Dendritic cell treated with granulocyte-macrophage colony-stimulating factor and Interleukin-4, amounts not matched to agents 40 ng/mL and 50 ng/mL, for 4 days (primary cell): ENCODE measurements at regions not wholly inside any gene's neighbourhood (a gene's known extent, or its start where the extent isn't known, plus 50 kb on each side); places are given as distances from the start of the nearest gene placed in this dataset.

Experiments
- H3K27ac Mint-ChIP-seq: one replicate; pipeline ENCODE4 v1.8.0; 2022; ENCODE audit warnings: mild to moderate bottlenecking, mixed read lengths
- H3K27me3 Mint-ChIP-seq: one replicate; pipeline ENCODE4 v1.8.0; 2022; ENCODE audit warnings: mild to moderate bottlenecking, mixed read lengths
- H3K36me3 Mint-ChIP-seq: one replicate; pipeline ENCODE4 v1.8.0; 2022; ENCODE audit warnings: low read depth, mixed read lengths
- H3K4me1 Mint-ChIP-seq: one replicate; pipeline ENCODE4 v1.8.0; 2022; ENCODE audit warnings: low read depth, mixed read lengths
- H3K4me3 Mint-ChIP-seq: one replicate; pipeline ENCODE4 v1.8.0; 2022; ENCODE audit warnings: mild to moderate bottlenecking, moderate library complexity, mixed read lengths
- H3K9me3 Mint-ChIP-seq: one replicate; pipeline ENCODE4 v1.8.0; 2022; ENCODE audit warnings: mixed read lengths
- intact Hi-C: fragments of 100-400 bp; cut with micrococcal nuclease; formaldehyde crosslinking; loops from one replicate; pipeline ENCODE4 v1.15.0; 2022

DNA sequence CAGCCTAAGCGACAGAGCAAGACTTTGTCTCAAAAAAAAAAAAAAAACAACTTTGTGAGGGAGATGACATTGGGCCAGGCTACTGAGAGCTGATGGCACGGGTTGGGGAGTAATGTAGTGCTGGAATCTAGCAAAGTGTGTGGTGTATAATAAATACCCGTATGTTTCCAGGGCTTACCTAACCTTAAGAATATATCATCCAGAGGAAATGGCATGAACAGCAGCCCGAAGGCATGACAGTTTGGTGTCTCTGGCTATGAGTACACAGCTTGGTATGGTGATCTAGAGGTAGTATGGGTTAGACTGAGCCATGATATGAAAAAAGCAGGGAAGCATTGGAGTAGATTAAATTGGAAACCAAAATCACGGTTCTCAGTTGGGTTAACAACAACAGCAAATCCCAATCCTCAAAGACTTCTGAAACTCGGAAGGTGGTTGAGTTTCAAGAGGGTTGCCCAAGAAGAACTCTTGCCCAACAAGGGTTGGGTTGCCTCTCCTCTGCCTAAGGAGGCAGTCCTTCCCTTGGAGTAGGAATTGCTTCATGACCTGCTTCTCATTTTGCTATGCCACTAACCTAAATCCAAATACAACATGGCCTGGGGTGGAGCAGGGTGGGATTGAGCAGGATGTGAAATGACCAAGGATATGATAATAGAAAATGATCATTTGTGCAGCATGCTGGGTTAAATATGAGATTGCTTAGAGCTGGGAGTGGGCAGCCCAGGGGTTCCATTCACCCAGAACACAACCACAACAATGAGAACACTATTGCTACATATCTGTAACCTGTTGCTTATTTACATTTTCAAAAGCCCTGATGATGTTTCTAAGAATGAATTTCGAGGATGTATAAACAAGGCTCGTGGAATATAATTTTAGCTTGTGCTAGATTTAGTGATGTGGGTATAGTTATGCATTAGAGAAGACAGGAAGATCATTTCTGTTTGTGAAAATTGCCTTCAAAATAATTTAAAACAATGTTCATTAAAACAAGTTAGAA lies 64.6 kb upstream of the ZFR start:
- peaks cover 14% of the 10 kb centered on the region for H3K27me3 Mint-ChIP-seq
- H3K4me3 Mint-ChIP-seq: no peak overlapping the region
- no peaks in the 10 kb centered on the region for H3K36me3 Mint-ChIP-seq
- H3K9me3 Mint-ChIP-seq: no peaks in the 10 kb centered on the region
- peaks cover 45% of the 10 kb centered on the region for H3K4me1 Mint-ChIP-seq
- no peak overlapping the region for H3K27ac Mint-ChIP-seq
- intact Hi-C loops: no loop called here

GRCh38 chr5:32507738-32508434 lies 63.3 kb upstream of the ZFR start:
- Mint-ChIP-seq H3K9me3 (no peaks in the 10 kb centered on the region), H3K36me3 (no peaks in the 10 kb centered on the region), H3K4me3 (no peak overlapping the region), H3K27me3 (peaks cover 22% of the 10 kb centered on the region), H3K4me1 (peaks cover 45% of the 10 kb centered on the region), H3K27ac (no peak overlapping the region)
- intact Hi-C loops: no loop called here

GRCh38 chr5:32506799-32507198 lies 62.3 kb upstream of the ZFR start:
- Mint-ChIP-seq H3K27ac (no peak overlapping the region), H3K4me1 (peaks cover 45% of the 10 kb centered on the region), H3K9me3 (no peaks in the 10 kb centered on the region), H3K27me3 (peaks cover 23% of the 10 kb centered on the region), H3K4me3 (no peak overlapping the region), H3K36me3 (no peaks in the 10 kb centered on the region)
- intact Hi-C loops: no loop called here

DNA sequence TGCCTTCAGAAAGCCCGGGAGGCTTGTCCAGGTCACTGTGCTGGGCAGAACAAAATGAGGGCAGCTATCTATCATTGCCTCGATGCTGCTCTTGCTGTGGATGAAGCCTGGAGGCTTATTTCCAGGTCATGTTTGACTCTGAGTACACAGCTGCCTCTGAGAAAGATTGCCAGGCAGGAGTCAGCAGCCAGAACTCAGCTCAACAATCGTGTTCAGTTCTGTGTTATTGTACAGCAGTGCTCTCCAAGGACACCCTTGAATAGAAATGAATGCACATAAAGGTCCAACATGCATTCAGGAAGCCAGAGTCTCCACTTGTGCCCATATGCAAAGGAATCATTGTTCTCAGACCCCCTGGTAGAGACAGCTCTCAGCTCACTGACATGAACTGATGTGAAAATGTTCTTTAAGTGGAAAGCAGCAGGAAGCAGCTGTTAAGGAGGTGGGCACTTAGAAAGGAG lies 61.7 kb upstream of the ZFR start:
- no peak overlapping the region for H3K4me3 Mint-ChIP-seq
- H3K36me3 Mint-ChIP-seq: no peaks in the 10 kb centered on the region
- H3K27ac Mint-ChIP-seq: no peak overlapping the region
- H3K9me3 Mint-ChIP-seq: no peaks in the 10 kb centered on the region
- H3K4me1 Mint-ChIP-seq: peaks cover 45% of the 10 kb centered on the region
- intact Hi-C loops: no loop called here
- H3K27me3 Mint-ChIP-seq: peaks cover 26% of the 10 kb centered on the region

DNA sequence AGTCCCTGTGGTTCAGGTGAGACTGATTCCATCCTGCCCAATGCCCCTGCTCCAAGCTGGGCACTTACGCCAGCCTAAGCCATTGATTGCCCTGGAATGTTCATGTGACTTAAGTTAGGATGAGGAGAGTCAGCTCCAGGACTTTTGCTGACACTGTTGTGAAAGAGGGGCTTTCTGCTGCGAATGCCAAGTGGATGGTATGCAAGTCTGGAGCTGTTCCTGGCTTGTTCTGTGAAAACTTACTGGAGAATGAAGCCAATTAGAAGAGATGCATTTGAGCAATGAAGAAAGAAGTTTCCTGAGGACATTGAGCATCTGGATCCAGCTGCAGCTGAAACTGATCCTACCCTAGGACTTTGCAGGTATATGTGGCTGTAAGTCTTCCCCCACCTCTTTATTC lies 61.2 kb upstream of the ZFR start:
- intact Hi-C loops: no loop called here
- H3K27me3 Mint-ChIP-seq: peaks cover 30% of the 10 kb centered on the region
- no peak overlapping the region for H3K4me3 Mint-ChIP-seq
- H3K36me3 Mint-ChIP-seq: no peaks in the 10 kb centered on the region
- no peaks in the 10 kb centered on the region for H3K9me3 Mint-ChIP-seq
- no peak overlapping the region for H3K27ac Mint-ChIP-seq
- H3K4me1 Mint-ChIP-seq: peaks cover 45% of the 10 kb centered on the region

DNA sequence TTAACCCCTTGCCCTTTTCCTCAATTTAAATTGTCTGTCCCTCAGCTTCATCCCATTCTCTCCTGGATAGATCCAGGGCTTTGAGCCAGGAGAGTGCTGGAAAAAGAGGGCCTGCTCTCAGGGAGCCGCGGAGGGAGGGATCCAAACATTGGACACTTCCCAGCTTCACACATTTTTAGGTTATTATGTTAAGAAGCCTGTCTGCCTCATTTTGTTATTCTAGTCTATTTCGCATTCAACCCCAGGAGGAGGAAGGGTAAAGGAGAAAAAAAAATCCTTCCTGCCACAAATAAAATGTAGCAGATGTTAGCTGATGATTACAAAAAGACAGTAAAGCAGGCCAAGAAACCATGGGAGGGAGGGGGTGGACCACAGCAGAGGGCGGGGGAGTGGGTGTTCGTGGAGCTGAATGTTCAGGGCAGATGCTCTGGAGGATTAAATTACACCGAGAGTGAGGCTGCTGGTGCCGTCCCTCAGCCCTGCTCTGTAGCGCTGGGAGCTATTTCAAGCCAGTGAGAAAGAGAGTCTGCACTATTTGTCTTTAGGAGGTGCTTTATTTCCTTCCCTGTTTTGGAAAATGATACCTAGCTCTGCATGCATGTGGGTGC lies 60.6 kb upstream of the ZFR start:
- H3K27ac Mint-ChIP-seq: no peak overlapping the region

DNA sequence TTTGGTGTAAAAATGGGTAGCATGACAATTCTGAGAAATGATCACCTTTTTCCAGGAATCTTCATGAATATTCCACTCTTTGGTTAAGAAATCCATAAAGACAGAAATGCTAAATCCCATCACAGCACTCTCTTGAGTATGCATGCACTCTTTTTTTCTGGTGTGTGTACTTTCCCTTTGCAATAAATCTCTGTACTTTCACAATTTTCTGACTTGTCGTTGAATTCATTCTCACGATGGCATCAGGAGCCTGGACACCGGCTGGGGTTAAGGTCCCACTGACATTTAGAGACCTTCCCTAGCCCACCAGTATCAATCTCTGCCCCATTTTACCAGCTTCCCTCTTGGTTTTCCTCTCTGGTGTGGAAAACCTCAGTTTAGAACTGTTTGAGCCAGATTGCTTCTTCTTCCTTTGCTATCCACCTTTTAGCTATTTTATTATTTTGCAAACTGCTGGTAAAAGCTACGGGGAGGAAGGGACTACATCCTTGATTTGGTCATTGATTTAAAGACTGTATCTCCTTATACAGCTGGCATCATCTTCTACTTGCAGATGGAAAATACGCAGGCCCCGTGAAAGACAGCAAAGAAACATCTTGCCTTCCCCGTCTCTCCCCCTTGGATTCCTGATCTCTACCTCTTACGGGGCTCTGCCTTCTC lies 59.9 kb upstream of the ZFR start:
- intact Hi-C loops: no loop called here
- peaks cover 31% of the 10 kb centered on the region for H3K27me3 Mint-ChIP-seq
- no peak overlapping the region for H3K27ac Mint-ChIP-seq
- H3K36me3 Mint-ChIP-seq: no peaks in the 10 kb centered on the region
- H3K4me3 Mint-ChIP-seq: no peak overlapping the region
- peaks cover 41% of the 10 kb centered on the region for H3K4me1 Mint-ChIP-seq
- no peaks in the 10 kb centered on the region for H3K9me3 Mint-ChIP-seq

More for the DNA sequence above, 60.6 kb upstream of the ZFR start:
- Mint-ChIP-seq H3K36me3 (no peaks in the 10 kb centered on the region), H3K27me3 (peaks cover 30% of the 10 kb centered on the region), H3K4me1 (peaks cover 42% of the 10 kb centered on the region), H3K4me3 (no peak overlapping the region), H3K9me3 (no peaks in the 10 kb centered on the region)
- intact Hi-C loops: no loop called here

GRCh38 chr5:32503261-32503660 lies 58.7 kb upstream of the ZFR start:
- H3K4me1 Mint-ChIP-seq: peaks cover 41% of the 10 kb centered on the region
- no peaks in the 10 kb centered on the region for H3K36me3 Mint-ChIP-seq
- no peak overlapping the region for H3K27ac Mint-ChIP-seq
- H3K27me3 Mint-ChIP-seq: peaks cover 31% of the 10 kb centered on the region
- no peak overlapping the region for H3K4me3 Mint-ChIP-seq
- intact Hi-C loops: no loop called here
- no peaks in the 10 kb centered on the region for H3K9me3 Mint-ChIP-seq

- Mint-ChIP-seq H3K36me3 (no peaks in the 10 kb centered on the region), H3K27me3 (peaks cover 29% of the 10 kb centered on the region), H3K9me3 (no peaks in the 10 kb centered on the region), H3K27ac (no peak overlapping the region), H3K4me1 (peaks cover 35% of the 10 kb centered on the region), H3K4me3 (no peak overlapping the region)
- intact Hi-C loops: no loop called here
These were observed 56.8 kb upstream of the ZFR start for GRCh38 chr5:32501071-32502002.

DNA sequence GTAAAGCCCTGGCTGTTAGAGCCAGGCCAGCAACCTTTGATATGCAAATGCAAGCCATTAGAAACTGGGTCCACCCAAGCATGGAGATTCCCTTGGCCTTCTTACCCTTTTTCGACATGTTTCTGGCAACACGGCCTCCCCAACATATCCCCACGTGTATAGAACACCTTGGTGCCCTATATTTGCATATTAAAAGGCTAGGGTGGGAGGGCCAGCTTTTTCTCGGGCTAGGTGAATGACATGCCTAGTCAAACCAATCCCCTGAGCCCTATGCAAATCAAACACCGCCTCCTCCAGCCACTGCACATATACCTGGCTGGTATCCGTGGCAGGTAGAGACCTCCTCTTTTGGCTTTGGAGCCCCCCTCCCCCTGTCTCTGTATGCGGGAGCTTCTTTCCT lies 55.6 kb upstream of the ZFR start:
- intact Hi-C loops: no loop called here
- Mint-ChIP-seq H3K27me3 (peaks cover 24% of the 10 kb centered on the region), H3K4me3 (no peak overlapping the region), H3K9me3 (no peaks in the 10 kb centered on the region), H3K36me3 (no peaks in the 10 kb centered on the region), H3K4me1 (peaks cover 28% of the 10 kb centered on the region), H3K27ac (no peak overlapping the region)

- peaks cover 17% of the 10 kb centered on the region for H3K27me3 Mint-ChIP-seq
- peaks cover 19% of the 10 kb centered on the region for H3K4me1 Mint-ChIP-seq
- H3K36me3 Mint-ChIP-seq: no peaks in the 10 kb centered on the region
- no peak overlapping the region for H3K4me3 Mint-ChIP-seq
- intact Hi-C loops: no loop called here
- H3K27ac Mint-ChIP-seq: no peak overlapping the region
- no peaks in the 10 kb centered on the region for H3K9me3 Mint-ChIP-seq
These were observed 54.7 kb upstream of the ZFR start for GRCh38 chr5:32499261-32499660.

GRCh38 chr5:32498484-32498883 lies 53.9 kb upstream of the ZFR start:
- Mint-ChIP-seq H3K9me3 (no peaks in the 10 kb centered on the region), H3K27ac (no peak overlapping the region)
- intact Hi-C loops: no loop called here

DNA sequence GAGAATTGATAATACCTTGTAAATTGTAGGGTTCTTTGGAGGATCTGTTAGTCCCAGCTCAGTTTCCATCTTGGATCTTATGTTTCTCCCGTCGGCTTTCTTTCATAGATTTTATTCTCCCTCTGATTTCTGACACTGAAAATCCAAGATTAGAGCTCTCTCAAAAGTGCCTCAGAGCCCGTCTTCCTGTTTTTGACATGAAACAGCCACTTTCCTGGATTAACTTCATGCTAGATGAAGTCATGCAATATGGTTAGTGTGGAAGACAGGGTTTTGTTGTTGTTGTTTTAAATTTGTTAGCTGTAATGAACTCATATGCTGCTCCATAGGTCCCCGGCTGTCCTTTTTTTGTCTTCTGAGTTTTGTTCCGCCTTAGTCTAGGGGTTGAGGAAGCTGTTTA lies 51.6 kb upstream of the ZFR start:
- H3K36me3 Mint-ChIP-seq: no peaks in the 10 kb centered on the region

More at GRCh38 chr5:32498484-32498883, 53.9 kb upstream of the ZFR start:
- Mint-ChIP-seq H3K4me3 (no peak overlapping the region), H3K27me3 (peaks cover 13% of the 10 kb centered on the region), H3K4me1 (peaks cover 18% of the 10 kb centered on the region), H3K36me3 (no peaks in the 10 kb centered on the region)

More for the DNA sequence above, 51.6 kb upstream of the ZFR start:
- H3K4me3 Mint-ChIP-seq: no peak overlapping the region
- H3K27ac Mint-ChIP-seq: no peak overlapping the region
- no peaks in the 10 kb centered on the region for H3K9me3 Mint-ChIP-seq
- H3K27me3 Mint-ChIP-seq: peaks cover 4% of the 10 kb centered on the region
- peaks cover 18% of the 10 kb centered on the region for H3K4me1 Mint-ChIP-seq
- intact Hi-C loops: no loop called here
